HepG2 (cell line): ENCODE measurements at regions not wholly inside any gene's neighbourhood (a gene's known extent, or its start where the extent isn't known, plus 50 kb on each side); places are given as distances from the start of the nearest gene placed in this dataset.

ENCODE experiments used
- ATAC-seq: fragments of 200-7000 bp; cut with Tn5 transposase; 3 replicates; pipeline ENCODE4 v1.9.1; 2020; ENCODE audit warnings: mild to moderate bottlenecking, moderate library complexity
- BruUV-seq: library from RNA; stranded (reverse); fragments of 400-500 nt; replicated peaks from 2 replicates; lab custom pipeline; 2021; lab: Mats Ljungman, UMichigan
- CTCF ChIA-PET: fragments of 300-600 bp; formaldehyde crosslinking; extraction: SDS; loops from one replicate; lab custom pipeline; 2021; ENCODE audit warnings: low total read pairs, inconsistent platforms, low intra/inter-chr PET ratio; lab: Yijun Ruan, JAX
- POLR2A ChIA-PET: fragments of 350-600 bp; sonication (Branson Sonifier 250); formaldehyde crosslinking; loops from one replicate; lab custom pipeline; 2020; ENCODE audit warnings: antibody characterized with exemption, inconsistent platforms; lab: Yijun Ruan, JAX
- DNase-seq: peaks from one replicate; pipeline ENCODE4 v3.0.0-alpha.2; 2015; ENCODE audit warnings: low spot score
- FAIRE-seq: peaks from 3 replicates; lab custom pipeline; 2011; peaks lifted over from hg19 to GRCh38; lab: Jason Lieb, UNC
- H2AFZ ChIP-seq: one replicate; pipeline ENCODE4 v1.6.1; 2011; ENCODE audit warnings: low read length, inconsistent platforms
- H3K27ac ChIP-seq: fragments of 300-600 bp; 3 replicates; pipeline ENCODE4 v1.8.0; 2011; ENCODE audit warnings: mixed run types, mild to moderate bottlenecking, mixed read lengths, low read length, inconsistent platforms; ENCODE audit not compliant: insufficient read depth; ENCODE audit errors: extremely low read length
- H3K27me3 ChIP-seq, 2 experiments: fragments of 200-600 bp in 1 of 2; 2 replicates in 1 of 2; 3 replicates in 1 of 2; pipeline versions ENCODE4 v1.6.0 to v1.8.0; 2011; ENCODE audit warnings: low read length in 2 of 2, mild to moderate bottlenecking in 2 of 2, moderate library complexity in 2 of 2, inconsistent platforms in 1 of 2; ENCODE audit not compliant: insufficient read depth in 2 of 2, control insufficient read depth in 1 of 2
- H3K36me3 ChIP-seq, 2 experiments: fragments of 200-600 bp in 1 of 2; replicated peaks in 1 of 2; 2 replicates in 1 of 2; 3 replicates in 1 of 2; pipeline versions ENCODE4 v1.5.1 to v1.8.0; 2011; ENCODE audit warnings: low read length in 2 of 2, inconsistent platforms in 1 of 2; ENCODE audit not compliant: insufficient read depth in 2 of 2, control insufficient read depth in 1 of 2
- H3K4me1 ChIP-seq: 2 replicates; pipeline ENCODE4 v1.5.1; 2012; ENCODE audit warnings: low read length, inconsistent platforms; ENCODE audit not compliant: insufficient read depth
- H3K4me2 ChIP-seq: 2 replicates; pipeline ENCODE4 v1.6.0; 2011; ENCODE audit warnings: low read depth, low read length, inconsistent platforms
- H3K4me3 ChIP-seq, 3 experiments: fragments of 200-600 bp in 1 of 3; sonication (generic), shearing (Covaris generic) in 1 of 3; replicated peaks in 1 of 3; 2 replicates each; pipeline ENCODE4 v1.5.1; 2011 to 2016; ENCODE audit warnings: low read length in 3 of 3, inconsistent platforms in 2 of 3, low read depth in 2 of 3, mild to moderate bottlenecking in 2 of 3, control low read depth in 1 of 3, mixed read lengths in 1 of 3; ENCODE audit not compliant: insufficient read depth in 1 of 3
- H3K79me2 ChIP-seq: one replicate; pipeline ENCODE4 v1.6.1; 2011; ENCODE audit warnings: low read length, inconsistent platforms; ENCODE audit not compliant: insufficient read depth
- H3K9ac ChIP-seq: 2 replicates; pipeline ENCODE4 v1.6.0; 2011; ENCODE audit warnings: mild to moderate bottlenecking, low read depth, low read length, inconsistent platforms; ENCODE audit not compliant: insufficient read depth
- H3K9me3 ChIP-seq: 2 replicates; pipeline ENCODE4 v1.5.1; 2012; ENCODE audit warnings: mild to moderate bottlenecking, low read length
- H4K20me1 ChIP-seq: 2 replicates; pipeline ENCODE4 v1.6.0; 2011; ENCODE audit warnings: inconsistent platforms, mild to moderate bottlenecking, low read length, moderate library complexity; ENCODE audit not compliant: insufficient read depth
- EZH2 ChIP-seq: conservative IDR thresholded peaks from 2 replicates; pipeline ENCODE4 v1.6.1; 2012; ENCODE audit warnings: mild to moderate bottlenecking, low read depth, low read length, moderate library complexity
- PITX1 ChIP-seq: sonication (generic); formaldehyde crosslinking; IDR thresholded peaks from 2 replicates; pipeline ENCODE4 v1.5.1; 2020; ENCODE audit warnings: mild to moderate bottlenecking, missing genetic modification reagents
- TARDBP ChIP-seq: sonication (generic); formaldehyde crosslinking; IDR thresholded peaks from 2 replicates; pipeline ENCODE4 v1.8.0; 2022; ENCODE audit warnings: mild to moderate bottlenecking, missing genetic modification reagents
- ZNF253 ChIP-seq: sonication (generic); formaldehyde crosslinking; IDR thresholded peaks from 2 replicates; pipeline ENCODE4 v1.8.0; 2022; ENCODE audit warnings: mild to moderate bottlenecking, missing genetic modification reagents, borderline replicate concordance
- WGBS: methylation state at CpG from one replicate; pipeline ENCODE4 v1.1.6; 2017; ENCODE audit warnings: low lambda C conversion rate; 5-methylcytosine and 5-hydroxymethylcytosine counted together
- in situ Hi-C: cut with HindIII; loops from 2 replicates; pipeline ENCODE4 v1.10.0; 2017; ENCODE audit warnings: low pct_unique_long_range_greater_than_20kb; ENCODE audit not compliant: extremely low pct_ligation_motif_present
- intact Hi-C: fragments of 100-400 bp; cut with micrococcal nuclease; formaldehyde crosslinking; loops from one replicate; pipeline ENCODE4 v1.10.0; 2022; ENCODE audit not compliant: unreplicated experiment
- TF ChIP-seq, protein P1 (sequence below): IDR thresholded peaks from 2 replicates; pipeline ENCODE4 v1.6.1; 2016; ENCODE audit warnings: low read depth, borderline replicate concordance
- TF ChIP-seq, protein P2 (sequence below): sonication (generic); formaldehyde crosslinking; IDR thresholded peaks from 2 replicates; pipeline ENCODE4 v1.4.0; 2020; ENCODE audit warnings: missing genetic modification reagents
- TF ChIP-seq, protein P3 (sequence below): sonication (generic); formaldehyde crosslinking; conservative IDR thresholded peaks from 2 replicates; pipeline ENCODE4 v1.4.0; 2020; ENCODE audit warnings: mild to moderate bottlenecking, missing genetic modification reagents, moderate library complexity

DNA sequence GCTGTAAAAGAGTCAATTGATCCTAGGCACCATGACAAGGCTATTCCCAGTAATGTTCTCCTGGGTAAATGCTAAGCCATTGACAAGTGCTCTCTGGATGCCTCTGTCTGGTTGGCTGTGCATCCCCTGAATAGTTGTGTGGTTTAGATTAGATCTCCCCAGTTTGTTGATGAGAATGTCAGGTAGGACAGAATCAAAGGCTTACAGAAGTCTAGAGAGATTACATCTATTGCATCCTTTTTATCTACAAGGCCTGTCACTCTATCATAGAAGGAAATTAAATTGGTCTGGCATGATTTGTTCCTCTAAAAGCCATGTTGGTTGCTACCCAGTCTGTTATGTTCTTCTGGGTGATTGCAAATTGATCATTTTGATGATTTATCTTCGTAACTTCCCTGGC lies 548.3 kb downstream of the GATA3 start:
- Histone ChIP-seq H3K27ac (no peak overlapping the region), H4K20me1 (no peaks in the 10 kb centered on the region), H3K36me3 (no peaks in the 10 kb centered on the region), H3K79me2 (no peaks in the 10 kb centered on the region), H3K4me2 (no peak overlapping the region), H3K4me1 (no peaks in the 10 kb centered on the region), H3K4me3 (no peak overlapping the region), H2AFZ (no peak overlapping the region), H3K9ac (no peak overlapping the region), H3K9me3 (peaks cover 28% of the 10 kb centered on the region), H3K27me3 (no peaks in the 10 kb centered on the region)
- no peak for FAIRE-seq
- WGBS, result 3% methylated on average over 1 of the region's 1 CpG
- ChIA-PET CTCF (no interaction called here), POLR2A (no interaction called here)
- intact Hi-C loops (no loop called here), in situ Hi-C loops (no loop called here)
- ATAC-seq, result no peak
- BruUV-seq, result no TSS peak
- TF ChIP-seq TARDBP (CRISPR knock-in tag), result no peak
- TF ChIP-seq, protein P1, sequence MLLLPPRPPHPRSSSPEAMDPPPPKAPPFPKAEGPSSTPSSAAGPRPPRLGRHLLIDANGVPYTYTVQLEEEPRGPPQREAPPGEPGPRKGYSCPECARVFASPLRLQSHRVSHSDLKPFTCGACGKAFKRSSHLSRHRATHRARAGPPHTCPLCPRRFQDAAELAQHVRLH (CRISPR knock-in tag), result no peak
- TF ChIP-seq, protein P2, sequence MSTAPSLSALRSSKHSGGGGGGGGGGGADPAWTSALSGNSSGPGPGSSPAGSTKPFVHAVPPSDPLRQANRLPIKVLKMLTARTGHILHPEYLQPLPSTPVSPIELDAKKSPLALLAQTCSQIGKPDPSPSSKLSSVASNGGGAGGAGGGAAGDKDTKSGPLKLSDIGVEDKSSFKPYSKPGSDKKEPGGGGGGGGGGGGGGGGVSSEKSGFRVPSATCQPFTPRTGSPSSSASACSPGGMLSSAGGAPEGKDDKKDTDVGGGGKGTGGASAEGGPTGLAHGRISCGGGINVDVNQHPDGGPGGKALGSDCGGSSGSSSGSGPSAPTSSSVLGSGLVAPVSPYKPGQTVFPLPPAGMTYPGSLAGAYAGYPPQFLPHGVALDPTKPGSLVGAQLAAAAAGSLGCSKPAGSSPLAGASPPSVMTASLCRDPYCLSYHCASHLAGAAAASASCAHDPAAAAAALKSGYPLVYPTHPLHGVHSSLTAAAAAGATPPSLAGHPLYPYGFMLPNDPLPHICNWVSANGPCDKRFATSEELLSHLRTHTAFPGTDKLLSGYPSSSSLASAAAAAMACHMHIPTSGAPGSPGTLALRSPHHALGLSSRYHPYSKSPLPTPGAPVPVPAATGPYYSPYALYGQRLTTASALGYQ, result no peak
- no peak for TF ChIP-seq EZH2
- TF ChIP-seq PITX1 (CRISPR knock-in tag), result no peak
- TF ChIP-seq ZNF253 (CRISPR knock-in tag), result no peak
- TF ChIP-seq, protein P3, sequence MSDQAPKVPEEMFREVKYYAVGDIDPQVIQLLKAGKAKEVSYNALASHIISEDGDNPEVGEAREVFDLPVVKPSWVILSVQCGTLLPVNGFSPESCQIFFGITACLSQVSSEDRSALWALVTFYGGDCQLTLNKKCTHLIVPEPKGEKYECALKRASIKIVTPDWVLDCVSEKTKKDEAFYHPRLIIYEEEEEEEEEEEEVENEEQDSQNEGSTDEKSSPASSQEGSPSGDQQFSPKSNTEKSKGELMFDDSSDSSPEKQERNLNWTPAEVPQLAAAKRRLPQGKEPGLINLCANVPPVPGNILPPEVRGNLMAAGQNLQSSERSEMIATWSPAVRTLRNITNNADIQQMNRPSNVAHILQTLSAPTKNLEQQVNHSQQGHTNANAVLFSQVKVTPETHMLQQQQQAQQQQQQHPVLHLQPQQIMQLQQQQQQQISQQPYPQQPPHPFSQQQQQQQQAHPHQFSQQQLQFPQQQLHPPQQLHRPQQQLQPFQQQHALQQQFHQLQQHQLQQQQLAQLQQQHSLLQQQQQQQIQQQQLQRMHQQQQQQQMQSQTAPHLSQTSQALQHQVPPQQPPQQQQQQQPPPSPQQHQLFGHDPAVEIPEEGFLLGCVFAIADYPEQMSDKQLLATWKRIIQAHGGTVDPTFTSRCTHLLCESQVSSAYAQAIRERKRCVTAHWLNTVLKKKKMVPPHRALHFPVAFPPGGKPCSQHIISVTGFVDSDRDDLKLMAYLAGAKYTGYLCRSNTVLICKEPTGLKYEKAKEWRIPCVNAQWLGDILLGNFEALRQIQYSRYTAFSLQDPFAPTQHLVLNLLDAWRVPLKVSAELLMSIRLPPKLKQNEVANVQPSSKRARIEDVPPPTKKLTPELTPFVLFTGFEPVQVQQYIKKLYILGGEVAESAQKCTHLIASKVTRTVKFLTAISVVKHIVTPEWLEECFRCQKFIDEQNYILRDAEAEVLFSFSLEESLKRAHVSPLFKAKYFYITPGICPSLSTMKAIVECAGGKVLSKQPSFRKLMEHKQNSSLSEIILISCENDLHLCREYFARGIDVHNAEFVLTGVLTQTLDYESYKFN (CRISPR knock-in tag), result no peak
- no peak for DNase-seq
